KOPT-K1 (cell line): ENCODE measurements at regions not wholly inside any gene's neighbourhood (a gene's known extent, or its start where the extent isn't known, plus 50 kb on each side); places are given as distances from the start of the nearest gene placed in this dataset.
"Not testable (repeated sequence)": the region's sequence is repeated elsewhere in the genome, so short reads cannot be mapped to it uniquely, and the experiment has no call there.

ENCODE experiments used
- H3K27ac ChIP-seq: fragments of 200-600 bp; sonication (generic); 2 replicates; pipeline ENCODE4 v1.5.1; 2016; ENCODE audit warnings: antibody characterized with exemption, mild to moderate bottlenecking, low read depth, low read length; ENCODE audit not compliant: poor library complexity, severe bottlenecking
- H3K36me3 ChIP-seq: fragments of 200-600 bp; sonication (generic); 2 replicates; pipeline ENCODE4 v1.5.1; 2017; ENCODE audit warnings: antibody characterized with exemption, mild to moderate bottlenecking, low read length, moderate library complexity; ENCODE audit not compliant: insufficient read depth
- H3K9me3 ChIP-seq: fragments of 200-600 bp; sonication (generic); 2 replicates; pipeline ENCODE4 v1.5.1; 2017; ENCODE audit warnings: antibody characterized with exemption, low read length, mild to moderate bottlenecking; ENCODE audit not compliant: insufficient read depth, poor library complexity, severe bottlenecking

- no peaks in the 10 kb centered on the region for H3K36me3 ChIP-seq
- H3K27ac ChIP-seq: no peak overlapping the region
- H3K9me3 ChIP-seq: no peaks in the 10 kb centered on the region
Observed at GRCh38 chr2:204370172-204370718, 175.0 kb upstream of the PARD3B start.

- Histone ChIP-seq H3K27ac (no peak overlapping the region), H3K9me3 (no peaks in the 10 kb centered on the region), H3K36me3 (no peaks in the 10 kb centered on the region)
Observed at GRCh38 chr2:204373942-204374341, 171.3 kb upstream of the PARD3B start.

- Histone ChIP-seq H3K36me3 (no peaks in the 10 kb centered on the region), H3K27ac (no peak overlapping the region), H3K9me3 (no peaks in the 10 kb centered on the region)
Observed at GRCh38 chr2:204380141-204380881, 165.0 kb upstream of the PARD3B start.

GRCh38 chr2:204386668-204387067 is 158.6 kb upstream of the PARD3B start:
- Histone ChIP-seq H3K27ac (no peak overlapping the region), H3K36me3 (no peaks in the 10 kb centered on the region), H3K9me3 (no peaks in the 10 kb centered on the region)

GRCh38 chr2:204389120-204389519 is 156.2 kb upstream of the PARD3B start:
- Histone ChIP-seq H3K36me3 (no peaks in the 10 kb centered on the region), H3K9me3 (no peaks in the 10 kb centered on the region), H3K27ac (no peak overlapping the region)

GRCh38 chr2:204389856-204390255 is 155.4 kb upstream of the PARD3B start:
- Histone ChIP-seq H3K9me3 (no peaks in the 10 kb centered on the region), H3K27ac (no peak overlapping the region), H3K36me3 (no peaks in the 10 kb centered on the region)

- Histone ChIP-seq H3K36me3 (no peaks in the 10 kb centered on the region), H3K9me3 (no peaks in the 10 kb centered on the region), H3K27ac (no peak overlapping the region)
Observed at GRCh38 chr2:204395539-204395938, 149.7 kb upstream of the PARD3B start.

GRCh38 chr2:204401114-204401513 is 144.2 kb upstream of the PARD3B start:
- no peak overlapping the region for H3K27ac ChIP-seq
- no peaks in the 10 kb centered on the region for H3K9me3 ChIP-seq
- H3K36me3 ChIP-seq: no peaks in the 10 kb centered on the region

- H3K36me3 ChIP-seq: no peaks in the 10 kb centered on the region
- peaks cover 10% of the 10 kb centered on the region for H3K9me3 ChIP-seq
Observed at GRCh38 chr2:204407204-204408014, 137.9 kb upstream of the PARD3B start.

GRCh38 chr2:204412782-204413181 is 132.5 kb upstream of the PARD3B start:
- not testable (repeated sequence) for H3K27ac ChIP-seq, H3K36me3 ChIP-seq
- peaks cover 22% of the 10 kb centered on the region for H3K9me3 ChIP-seq

More at GRCh38 chr2:204407204-204408014, 137.9 kb upstream of the PARD3B start:
- no peak overlapping the region for H3K27ac ChIP-seq

GRCh38 chr2:204415406-204416181 is 129.7 kb upstream of the PARD3B start:
- peaks cover 22% of the 10 kb centered on the region for H3K9me3 ChIP-seq
- H3K36me3 ChIP-seq: no peaks in the 10 kb centered on the region
- no peak overlapping the region for H3K27ac ChIP-seq

- H3K9me3 ChIP-seq: peaks cover 22% of the 10 kb centered on the region
- no peaks in the 10 kb centered on the region for H3K36me3 ChIP-seq
- no peak overlapping the region for H3K27ac ChIP-seq
Observed at GRCh38 chr2:204416236-204416635, 129.0 kb upstream of the PARD3B start.

- Histone ChIP-seq H3K27ac (no peak overlapping the region), H3K9me3 (no peaks in the 10 kb centered on the region), H3K36me3 (no peaks in the 10 kb centered on the region)
Observed at GRCh38 chr2:204425821-204426220, 119.5 kb upstream of the PARD3B start.

- H3K27ac ChIP-seq: no peak overlapping the region
- H3K36me3 ChIP-seq: no peaks in the 10 kb centered on the region
- H3K9me3 ChIP-seq: peaks cover 16% of the 10 kb centered on the region
Observed at GRCh38 chr2:204428675-204429074, 116.6 kb upstream of the PARD3B start.

- Histone ChIP-seq H3K27ac (no peak overlapping the region), H3K9me3 (peaks cover 16% of the 10 kb centered on the region), H3K36me3 (no peaks in the 10 kb centered on the region)
Observed at GRCh38 chr2:204431529-204431928, 113.7 kb upstream of the PARD3B start.
